NCI-H128 (cell line): ENCODE measurements at regions not wholly inside any gene's neighbourhood (a gene's known extent, or its start where the extent isn't known, plus 50 kb on each side); places are given as distances from the start of the nearest gene placed in this dataset.
"Not testable (repeated sequence)": the region's sequence is repeated elsewhere in the genome, so short reads cannot be mapped to it uniquely, and the experiment has no call there.

Source experiments
- DNase-seq: peaks from one replicate; lab custom pipeline; 2025; ENCODE audit not compliant: unreplicated experiment; lab: John Stamatoyannopoulos, UW

DNA sequence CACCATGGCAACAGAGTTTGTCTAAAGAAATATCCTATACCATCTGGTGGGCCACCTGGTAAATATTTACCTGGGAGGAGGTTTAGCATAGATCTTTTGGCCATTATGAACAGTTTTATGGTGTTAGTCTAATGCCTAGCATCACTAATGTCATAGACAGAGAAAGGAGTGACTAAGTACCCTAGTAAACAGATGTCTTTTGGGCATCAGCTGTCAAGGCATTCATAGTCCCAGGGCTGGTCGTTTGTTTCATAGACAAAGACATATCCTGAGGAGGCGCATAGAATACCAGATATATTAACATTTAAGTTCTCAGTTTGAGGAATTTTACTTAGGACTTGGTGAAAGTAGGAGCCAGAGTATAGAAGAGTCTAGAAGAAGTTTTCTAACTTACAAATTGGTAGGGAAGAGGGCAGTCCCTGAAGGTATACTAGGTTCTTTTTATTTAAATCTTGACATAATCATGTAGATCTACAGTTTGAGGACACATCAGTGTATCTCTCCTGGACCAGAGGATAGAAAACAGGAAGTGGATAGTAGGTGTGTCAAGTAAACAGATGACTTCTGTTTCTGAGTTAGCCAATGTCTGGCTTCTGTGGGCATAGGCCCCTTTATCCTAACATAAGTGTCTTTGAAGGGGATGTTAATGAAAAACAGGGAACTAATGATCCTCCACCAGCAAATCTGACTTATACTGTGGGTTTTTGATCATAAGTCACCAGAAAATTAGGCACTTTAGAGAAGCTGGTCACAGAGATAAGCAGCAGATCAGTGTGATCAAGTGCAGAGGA, 105.0 kb upstream of the PRSS3 start:
- DNase-seq: no peak

DNA sequence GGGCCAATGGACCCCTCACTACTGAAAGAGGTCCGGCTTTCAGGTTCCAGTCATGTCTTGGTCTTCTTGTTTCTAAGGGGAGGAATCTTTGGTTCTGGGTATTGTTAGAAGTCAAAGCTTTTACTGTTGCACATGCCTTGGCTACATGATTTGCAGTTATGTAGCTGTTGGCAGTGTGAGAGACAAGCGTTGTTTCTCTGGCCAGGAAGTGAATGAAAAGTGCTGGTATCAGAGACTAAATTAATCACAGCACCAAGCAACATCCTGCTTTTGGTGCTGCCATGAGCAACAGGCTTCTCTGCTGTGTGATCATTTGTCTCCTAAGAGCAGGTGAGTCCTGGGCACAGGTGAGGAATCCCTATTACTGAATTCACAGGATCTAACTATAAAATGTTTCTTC, 100.1 kb upstream of the PRSS3 start:
- no peak for DNase-seq

GRCh38 chr9:33695856-33696255, 99.5 kb upstream of the PRSS3 start:
- no peak for DNase-seq

DNA sequence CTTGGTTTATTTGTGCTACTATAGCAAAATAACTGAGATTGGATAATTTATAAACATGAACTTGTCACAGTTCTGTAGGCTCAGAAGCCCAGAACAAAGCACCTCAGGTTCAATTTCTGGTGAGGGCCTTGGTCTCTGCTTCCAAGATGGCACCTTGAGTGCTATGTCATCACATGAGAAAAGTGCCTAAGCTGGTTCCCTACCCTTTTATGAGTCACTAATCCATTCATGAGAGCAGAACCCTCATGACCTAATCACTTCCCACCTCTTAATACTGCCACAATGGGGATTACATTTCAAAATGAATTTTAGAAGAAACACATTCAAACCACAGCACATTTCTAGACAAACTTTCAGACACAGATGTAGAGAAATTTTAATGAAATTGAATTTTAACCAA, 98.2 kb upstream of the PRSS3 start:
- no peak for DNase-seq

- DNase-seq: no peak
These were observed 97.1 kb upstream of the PRSS3 start for GRCh38 chr9:33698267-33698666.

GRCh38 chr9:33700940-33701339, 94.4 kb upstream of the PRSS3 start:
- DNase-seq: not testable (repeated sequence)

- DNase-seq: no peak
These were observed 91.8 kb upstream of the PRSS3 start for GRCh38 chr9:33703430-33704102.

DNA sequence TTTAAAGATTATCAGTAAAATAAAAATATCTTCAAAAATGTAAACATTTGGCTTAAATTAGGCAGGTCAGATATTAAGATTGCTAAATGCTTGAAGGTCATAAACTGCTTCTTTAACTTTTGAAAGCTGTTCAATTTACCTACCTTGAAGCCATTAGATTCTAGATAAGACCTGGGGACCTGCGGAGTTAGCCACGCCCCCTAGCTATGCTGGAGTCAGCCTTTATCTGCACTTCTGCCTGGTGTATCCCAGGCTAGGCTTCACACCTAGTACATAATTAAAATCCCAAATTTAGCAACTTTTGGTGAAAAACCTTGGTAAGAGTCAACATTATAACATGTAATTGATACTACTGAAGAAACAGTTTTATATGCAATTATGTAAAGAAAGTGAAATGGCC, 89.9 kb upstream of the PRSS3 start:
- not testable (repeated sequence) for DNase-seq

- DNase-seq: no peak
These were observed 86.9 kb upstream of the PRSS3 start for GRCh38 chr9:33708441-33708840.

GRCh38 chr9:33709269-33709668, 86.1 kb upstream of the PRSS3 start:
- no peak for DNase-seq

- DNase-seq: not testable (repeated sequence)
These were observed 83.9 kb upstream of the PRSS3 start for GRCh38 chr9:33711418-33711817.

GRCh38 chr9:33714989-33715388, 80.4 kb upstream of the PRSS3 start:
- DNase-seq: no peak

DNA sequence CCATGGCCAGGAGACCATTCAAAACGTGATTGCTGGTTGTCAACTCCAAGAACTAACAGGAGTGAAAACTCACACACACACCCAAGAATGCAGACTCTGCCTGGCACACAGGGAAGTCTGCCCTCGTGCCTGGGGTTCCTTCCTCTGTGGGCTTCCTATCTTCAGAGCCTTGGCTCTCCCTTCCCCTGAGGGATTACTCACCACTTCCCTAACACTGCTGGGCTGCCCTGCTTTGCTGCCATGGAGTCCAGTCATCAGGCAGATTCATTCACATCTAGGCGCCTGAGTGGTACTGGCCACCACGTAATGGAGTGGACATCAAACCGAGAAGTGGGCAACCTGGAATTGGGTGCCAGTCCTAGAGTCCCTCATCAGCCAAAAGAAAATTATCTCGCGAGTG, 76.4 kb upstream of the PRSS3 start:
- DNase-seq: no peak

DNA sequence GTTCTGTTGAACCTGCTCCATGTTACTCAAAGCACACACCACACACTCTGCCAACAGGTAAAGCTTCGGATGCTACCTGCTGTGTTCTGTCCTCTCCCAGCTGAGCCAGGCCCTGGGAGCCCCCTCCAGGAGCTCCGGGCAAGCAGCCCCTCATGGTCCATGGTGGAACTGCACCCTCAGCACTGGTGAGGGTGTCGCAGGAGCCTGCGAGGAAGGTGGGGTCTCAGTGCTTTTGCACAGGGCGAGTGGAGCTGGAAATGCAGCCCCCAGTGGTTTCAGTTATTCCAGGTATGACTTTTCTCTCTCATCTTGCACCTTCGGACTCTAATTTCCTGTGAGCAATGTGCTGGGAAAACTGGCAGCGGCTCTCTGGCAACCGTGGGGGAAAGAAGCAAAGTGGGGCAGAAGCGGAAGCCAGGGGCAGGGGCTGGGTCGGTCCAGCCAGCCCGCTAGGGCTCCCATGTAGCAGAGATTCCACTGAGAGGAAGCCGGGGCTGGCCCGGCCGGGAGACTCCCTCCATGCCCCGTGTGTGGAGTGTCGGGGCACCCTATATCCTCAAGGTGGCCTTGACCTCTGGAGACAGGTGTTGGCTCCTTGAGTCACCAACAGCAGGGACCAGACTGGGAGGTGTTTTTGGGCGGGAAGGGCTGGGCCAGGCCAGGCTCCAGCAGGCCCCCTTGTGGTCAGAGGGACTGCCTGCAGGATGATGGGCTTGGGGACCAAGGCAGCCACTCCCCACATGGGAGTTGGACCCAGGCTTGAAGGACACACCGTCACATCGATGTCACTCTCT, 75.6 kb upstream of the PRSS3 start:
- DNase-seq: no peak

- peak; percentile 64 for DNase-seq
These were observed 73.5 kb upstream of the PRSS3 start for GRCh38 chr9:33721674-33722358.

- no peak for DNase-seq
These were observed 73.0 kb upstream of the PRSS3 start for GRCh38 chr9:33722359-33722675.

GRCh38 chr9:33728613-33729012, 66.7 kb upstream of the PRSS3 start:
- DNase-seq: no peak

DNA sequence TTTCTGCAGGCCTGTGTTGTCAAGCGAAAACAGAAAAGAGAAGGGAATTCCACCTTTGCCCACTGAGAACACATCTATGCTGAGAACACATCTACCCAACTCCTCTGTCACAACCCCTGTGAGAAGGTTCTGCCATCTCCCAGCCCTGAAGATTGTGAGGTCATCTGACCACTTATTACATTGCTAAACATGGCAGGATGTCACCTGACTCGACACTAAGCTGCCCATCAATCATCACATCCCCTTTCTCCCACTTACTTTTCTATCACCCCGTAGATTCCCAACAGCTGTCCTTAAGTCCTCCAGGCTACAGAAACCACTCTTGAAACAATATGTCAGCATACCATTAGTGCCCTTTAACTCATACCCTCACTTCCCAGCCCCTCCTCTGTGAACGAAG, 64.2 kb upstream of the PRSS3 start:
- DNase-seq: no peak

- no peak for DNase-seq
These were observed 63.7 kb upstream of the PRSS3 start for GRCh38 chr9:33731625-33732024.

DNA sequence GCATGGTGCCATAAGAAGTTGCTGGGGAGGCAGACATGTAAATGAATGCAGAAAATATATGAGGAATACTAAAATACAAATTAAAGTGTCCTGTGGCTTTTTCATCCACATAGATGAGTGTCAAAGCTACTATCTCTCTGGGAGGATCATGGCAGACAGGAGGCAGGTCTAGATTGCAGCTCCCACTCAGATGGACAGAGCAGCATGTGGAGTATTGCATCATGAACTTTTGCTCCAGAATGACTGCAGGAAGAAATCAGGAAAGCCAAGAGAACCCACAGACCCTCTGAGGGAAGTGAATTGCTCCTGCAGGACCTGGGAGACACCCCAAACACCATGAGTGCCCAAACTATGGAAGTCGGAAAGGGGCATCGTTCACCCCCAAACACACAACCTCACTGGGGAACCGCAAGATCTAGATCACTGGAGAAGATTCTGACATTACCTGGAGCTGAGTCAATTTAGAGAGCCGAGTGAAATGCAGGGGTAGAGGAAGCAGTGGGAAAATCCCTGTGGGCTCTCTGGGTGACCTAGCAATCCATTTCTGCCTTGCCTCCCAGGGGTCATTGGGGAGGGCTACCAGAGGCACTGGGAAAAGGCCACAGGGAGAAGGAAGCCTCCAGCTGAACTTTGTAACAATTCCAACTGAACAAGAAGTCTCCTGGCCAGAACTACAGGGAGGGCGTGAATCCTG, 61.0 kb upstream of the PRSS3 start:
- not testable (repeated sequence) for DNase-seq
